K562 (cell line): ENCODE measurements at regions not wholly inside any gene's neighbourhood (a gene's known extent, or its start where the extent isn't known, plus 50 kb on each side); places are given as distances from the start of the nearest gene placed in this dataset.

Source experiments
- ERF ChIP-seq: fragments of 450-650 bp; formaldehyde crosslinking; IDR thresholded peaks from 2 replicates; pipeline ENCODE4 v1.4.0; 2020; ENCODE audit warnings: mild to moderate bottlenecking, mixed read lengths
- HNRNPH1 ChIP-seq: fragments of 200-400 bp; formaldehyde crosslinking; optimal IDR thresholded peaks from 2 replicates; pipeline ENCODE3; 2017; ENCODE audit warnings: low read depth, mild to moderate bottlenecking, low read length, moderate library complexity
- MXI1 ChIP-seq: IDR thresholded peaks from 2 replicates; pipeline ENCODE4 v1.6.1; 2011; ENCODE audit warnings: low read depth, mild to moderate bottlenecking, improper control_type of control experiment, low read length
- POLR2A ChIP-seq: fragments of 450-650 bp; conservative IDR thresholded peaks from 2 replicates; pipeline ENCODE4 v1.6.1; 2016
- PYGO2 ChIP-seq: fragments of 450-650 bp; IDR thresholded peaks from 2 replicates; pipeline ENCODE4 v1.6.1; 2016; ENCODE audit warnings: mild to moderate bottlenecking, missing genetic modification characterization, moderate library complexity, missing compliant biosample characterization
- TF ChIP-seq, protein P1 (sequence below), 2 experiments: fragments of 450-650 bp; IDR thresholded peaks; 2 replicates each; pipeline ENCODE4 v1.6.1; 2016; ENCODE audit warnings: mild to moderate bottlenecking in 2 of 2, borderline replicate concordance in 1 of 2, low read depth in 1 of 2, moderate library complexity in 1 of 2
- TF ChIP-seq, protein P2 (sequence below): sonication (generic); formaldehyde crosslinking; IDR thresholded peaks from 2 replicates; pipeline ENCODE4 v1.5.0; 2020; ENCODE audit warnings: missing genetic modification reagents
- TF ChIP-seq, protein P3 (sequence below), 3 experiments: IDR thresholded peaks in 2 of 3; conservative IDR thresholded peaks in 1 of 3; 2 replicates each; pipeline ENCODE4 v1.5.1; 2011 to 2012; ENCODE audit warnings: low read length in 3 of 3, mild to moderate bottlenecking in 3 of 3, control low read depth in 2 of 3, improper control_type of control experiment in 1 of 3, inconsistent platforms in 1 of 3, low read depth in 1 of 3, mixed read lengths in 1 of 3, moderate library complexity in 1 of 3; ENCODE audit not compliant: insufficient read depth in 2 of 3
- TF ChIP-seq, protein P4 (sequence below): sonication (generic); formaldehyde crosslinking; IDR thresholded peaks from 2 replicates; pipeline ENCODE4 v1.8.1; 2023; ENCODE audit warnings: mild to moderate bottlenecking, missing genetic modification reagents
- TF ChIP-seq, protein P5 (sequence below), 2 experiments: fragments of 450-650 bp in 1 of 2; sonication (generic) in 1 of 2; formaldehyde crosslinking in 1 of 2; IDR thresholded peaks in 1 of 2; conservative IDR thresholded peaks in 1 of 2; 2 replicates each; pipeline versions ENCODE4 v1.6.1 to v1.8.1; 2016 to 2023; ENCODE audit warnings: mild to moderate bottlenecking in 2 of 2, moderate library complexity in 2 of 2, inconsistent platforms in 1 of 2, missing genetic modification reagents in 1 of 2

DNA sequence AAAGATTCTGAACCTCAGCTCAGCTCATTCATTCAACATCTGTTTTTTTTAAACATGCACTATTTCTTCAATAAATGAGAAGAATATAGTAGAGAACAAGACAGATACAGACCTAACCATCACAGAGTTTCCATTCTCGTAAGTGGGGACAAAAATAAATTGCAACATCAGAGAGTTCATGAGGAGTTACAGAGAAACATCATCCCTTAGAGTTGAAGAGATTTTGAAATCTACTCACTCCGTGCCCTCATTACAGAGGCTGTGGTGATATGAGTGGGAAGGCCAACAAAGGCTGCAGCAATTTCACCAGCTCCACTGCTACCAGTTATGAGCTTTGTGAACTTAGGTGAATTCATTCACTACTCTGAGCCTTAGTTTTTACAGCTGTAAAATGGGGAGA lies 399.3 kb downstream of the BCL11A start:
- TF ChIP-seq, protein P1, sequence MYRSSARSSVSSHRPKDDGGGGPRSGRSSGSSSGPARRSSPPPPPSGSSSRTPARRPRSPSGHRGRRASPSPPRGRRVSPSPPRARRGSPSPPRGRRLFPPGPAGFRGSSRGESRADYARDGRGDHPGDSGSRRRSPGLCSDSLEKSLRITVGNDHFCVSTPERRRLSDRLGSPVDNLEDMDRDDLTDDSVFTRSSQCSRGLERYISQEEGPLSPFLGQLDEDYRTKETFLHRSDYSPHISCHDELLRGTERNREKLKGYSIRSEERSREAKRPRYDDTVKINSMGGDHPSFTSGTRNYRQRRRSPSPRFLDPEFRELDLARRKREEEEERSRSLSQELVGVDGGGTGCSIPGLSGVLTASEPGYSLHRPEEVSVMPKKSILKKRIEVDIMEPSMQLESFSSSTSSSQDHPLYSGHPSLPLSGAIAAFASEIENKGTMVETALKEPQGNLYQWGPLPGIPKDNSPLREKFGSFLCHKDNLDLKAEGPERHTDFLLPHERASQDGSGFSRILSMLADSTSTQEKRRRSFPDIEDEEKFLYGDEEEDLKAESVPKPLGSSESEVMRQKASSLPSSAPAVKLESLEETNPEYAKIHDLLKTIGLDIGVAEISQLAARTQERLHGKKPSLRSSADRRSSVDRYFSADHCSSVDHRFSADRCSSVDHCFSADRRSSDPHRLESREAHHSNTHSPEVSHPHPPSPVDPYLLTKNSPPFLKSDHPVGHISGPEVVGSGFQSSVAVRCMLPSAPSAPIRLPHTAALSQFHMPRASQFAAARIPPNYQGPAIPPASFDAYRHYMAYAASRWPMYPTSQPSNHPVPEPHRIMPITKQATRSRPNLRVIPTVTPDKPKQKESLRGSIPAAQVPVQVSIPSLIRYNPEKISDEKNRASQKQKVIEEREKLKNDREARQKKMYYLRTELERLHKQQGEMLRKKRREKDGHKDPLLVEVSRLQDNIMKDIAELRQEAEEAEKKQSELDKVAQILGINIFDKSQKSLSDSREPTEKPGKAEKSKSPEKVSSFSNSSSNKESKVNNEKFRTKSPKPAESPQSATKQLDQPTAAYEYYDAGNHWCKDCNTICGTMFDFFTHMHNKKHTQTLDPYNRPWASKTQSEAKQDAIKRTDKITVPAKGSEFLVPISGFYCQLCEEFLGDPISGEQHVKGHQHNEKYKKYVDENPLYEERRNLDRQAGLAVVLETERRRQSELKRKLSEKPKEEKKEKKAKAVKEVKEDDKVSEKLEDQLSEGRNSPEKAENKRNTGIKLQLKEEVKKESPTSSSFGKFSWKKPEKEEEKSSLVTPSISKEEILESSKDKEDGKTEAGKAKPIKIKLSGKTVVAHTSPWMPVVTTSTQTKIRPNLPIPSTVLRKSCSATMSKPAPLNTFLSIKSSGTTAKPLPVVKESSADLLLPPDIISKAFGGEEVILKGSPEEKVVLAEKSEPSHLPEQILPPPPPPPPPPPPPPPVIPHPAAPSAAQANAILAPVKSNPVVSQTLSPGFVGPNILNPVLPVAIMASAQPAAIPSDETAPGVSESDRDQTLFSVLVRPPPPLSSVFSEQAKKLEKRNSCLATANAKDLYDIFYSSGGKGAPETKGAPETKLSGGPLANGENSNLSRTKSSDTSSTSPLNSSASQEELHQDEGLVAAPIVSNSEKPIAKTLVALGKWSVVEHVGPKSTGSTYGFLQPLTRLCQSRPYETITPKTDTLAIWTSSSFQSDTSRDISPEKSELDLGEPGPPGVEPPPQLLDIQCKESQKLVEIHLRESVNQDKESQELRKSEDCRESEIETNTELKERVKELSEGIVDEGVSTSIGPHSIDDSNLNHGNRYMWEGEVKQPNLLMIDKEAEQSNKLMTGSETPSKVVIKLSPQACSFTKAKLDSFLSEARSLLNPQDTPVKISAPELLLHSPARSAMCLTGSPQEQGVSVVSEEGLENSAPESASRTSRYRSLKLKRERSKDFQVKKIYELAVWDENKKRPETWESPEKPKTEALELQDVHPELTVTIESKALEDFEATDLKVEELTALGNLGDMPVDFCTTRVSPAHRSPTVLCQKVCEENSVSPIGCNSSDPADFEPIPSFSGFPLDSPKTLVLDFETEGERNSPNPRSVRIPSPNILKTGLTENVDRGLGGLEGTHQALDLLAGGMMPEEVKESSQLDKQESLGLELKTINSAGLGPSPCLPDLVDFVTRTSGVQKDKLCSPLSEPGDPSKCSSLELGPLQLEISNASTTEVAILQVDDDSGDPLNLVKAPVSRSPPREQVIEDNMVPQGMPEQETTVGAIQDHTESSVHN (IDR thresholded peaks at IDR 0.05; ENCODE audit: borderline replicate concordance in 1 of 2, low read depth in 1 of 2) = no peak
- TF ChIP-seq, protein P2, sequence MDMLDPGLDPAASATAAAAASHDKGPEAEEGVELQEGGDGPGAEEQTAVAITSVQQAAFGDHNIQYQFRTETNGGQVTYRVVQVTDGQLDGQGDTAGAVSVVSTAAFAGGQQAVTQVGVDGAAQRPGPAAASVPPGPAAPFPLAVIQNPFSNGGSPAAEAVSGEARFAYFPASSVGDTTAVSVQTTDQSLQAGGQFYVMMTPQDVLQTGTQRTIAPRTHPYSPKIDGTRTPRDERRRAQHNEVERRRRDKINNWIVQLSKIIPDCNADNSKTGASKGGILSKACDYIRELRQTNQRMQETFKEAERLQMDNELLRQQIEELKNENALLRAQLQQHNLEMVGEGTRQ (CRISPR knock-in tag) = no peak
- TF ChIP-seq POLR2A (no peak), ERF (no peak), MXI1 (no peak), PYGO2 (tag) (no peak), HNRNPH1 (no peak)
- TF ChIP-seq, protein P3, sequence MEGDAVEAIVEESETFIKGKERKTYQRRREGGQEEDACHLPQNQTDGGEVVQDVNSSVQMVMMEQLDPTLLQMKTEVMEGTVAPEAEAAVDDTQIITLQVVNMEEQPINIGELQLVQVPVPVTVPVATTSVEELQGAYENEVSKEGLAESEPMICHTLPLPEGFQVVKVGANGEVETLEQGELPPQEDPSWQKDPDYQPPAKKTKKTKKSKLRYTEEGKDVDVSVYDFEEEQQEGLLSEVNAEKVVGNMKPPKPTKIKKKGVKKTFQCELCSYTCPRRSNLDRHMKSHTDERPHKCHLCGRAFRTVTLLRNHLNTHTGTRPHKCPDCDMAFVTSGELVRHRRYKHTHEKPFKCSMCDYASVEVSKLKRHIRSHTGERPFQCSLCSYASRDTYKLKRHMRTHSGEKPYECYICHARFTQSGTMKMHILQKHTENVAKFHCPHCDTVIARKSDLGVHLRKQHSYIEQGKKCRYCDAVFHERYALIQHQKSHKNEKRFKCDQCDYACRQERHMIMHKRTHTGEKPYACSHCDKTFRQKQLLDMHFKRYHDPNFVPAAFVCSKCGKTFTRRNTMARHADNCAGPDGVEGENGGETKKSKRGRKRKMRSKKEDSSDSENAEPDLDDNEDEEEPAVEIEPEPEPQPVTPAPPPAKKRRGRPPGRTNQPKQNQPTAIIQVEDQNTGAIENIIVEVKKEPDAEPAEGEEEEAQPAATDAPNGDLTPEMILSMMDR (IDR thresholded peaks at IDR 0.05 in 2 of 3, conservative IDR thresholded peaks at IDR 0.05 in 1 of 3; ENCODE audit: insufficient read depth in 2 of 3, low read depth in 1 of 3, low read length in 3 of 3) = no peak
- TF ChIP-seq, protein P4, sequence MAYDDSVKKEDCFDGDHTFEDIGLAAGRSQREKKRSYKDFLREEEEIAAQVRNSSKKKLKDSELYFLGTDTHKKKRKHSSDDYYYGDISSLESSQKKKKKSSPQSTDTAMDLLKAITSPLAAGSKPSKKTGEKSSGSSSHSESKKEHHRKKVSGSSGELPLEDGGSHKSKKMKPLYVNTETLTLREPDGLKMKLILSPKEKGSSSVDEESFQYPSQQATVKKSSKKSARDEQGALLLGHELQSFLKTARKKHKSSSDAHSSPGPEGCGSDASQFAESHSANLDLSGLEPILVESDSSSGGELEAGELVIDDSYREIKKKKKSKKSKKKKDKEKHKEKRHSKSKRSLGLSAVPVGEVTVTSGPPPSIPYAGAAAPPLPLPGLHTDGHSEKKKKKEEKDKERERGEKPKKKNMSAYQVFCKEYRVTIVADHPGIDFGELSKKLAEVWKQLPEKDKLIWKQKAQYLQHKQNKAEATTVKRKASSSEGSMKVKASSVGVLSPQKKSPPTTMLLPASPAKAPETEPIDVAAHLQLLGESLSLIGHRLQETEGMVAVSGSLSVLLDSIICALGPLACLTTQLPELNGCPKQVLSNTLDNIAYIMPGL (CRISPR knock-in tag) = no peak
- TF ChIP-seq, protein P5, sequence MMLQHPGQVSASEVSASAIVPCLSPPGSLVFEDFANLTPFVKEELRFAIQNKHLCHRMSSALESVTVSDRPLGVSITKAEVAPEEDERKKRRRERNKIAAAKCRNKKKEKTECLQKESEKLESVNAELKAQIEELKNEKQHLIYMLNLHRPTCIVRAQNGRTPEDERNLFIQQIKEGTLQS (IDR thresholded peaks at IDR 0.05) = no peak
- TF ChIP-seq, protein P5 (CRISPR knock-in tag; conservative IDR thresholded peaks at IDR 0.05) = no peak
